ENCODE measurements at regions not wholly inside any gene's neighbourhood (a gene's known extent, or its start where the extent isn't known, plus 50 kb on each side); places are given as distances from the start of the nearest gene placed in this dataset.

- TF ChIP-seq EP300 (IDR thresholded peaks at IDR 0.05; ENCODE audit: borderline replicate concordance), result no peak
These were observed 295.8 kb upstream of the ZNF804A start for GRCh38 chr2:184302506-184302905.

DNA sequence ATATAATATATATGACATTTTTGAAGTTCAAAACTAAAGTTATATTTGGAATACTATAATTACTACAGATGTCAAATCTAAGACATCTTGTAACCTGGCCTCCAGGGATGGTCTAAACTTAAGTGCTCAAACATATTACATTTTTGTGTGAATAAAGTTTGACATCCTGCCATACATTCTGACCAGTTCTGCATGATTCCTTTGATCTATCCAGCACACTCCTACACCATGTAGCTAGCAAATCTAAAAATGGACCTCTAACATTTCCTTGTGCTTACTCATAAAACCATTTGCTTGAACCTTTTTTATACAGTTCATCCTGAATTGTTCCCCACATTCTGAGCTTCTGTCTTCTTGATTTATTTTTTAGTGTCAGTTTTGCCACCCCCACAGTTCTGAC is 294.3 kb upstream of the ZNF804A start:
- no peak for TF ChIP-seq CEBPB (IDR thresholded peaks at IDR 0.05)
- TF ChIP-seq EP300 (IDR thresholded peaks at IDR 0.05; ENCODE audit: borderline replicate concordance), result no peak
- no peak for TF ChIP-seq TCF12 (IDR thresholded peaks at IDR 0.05; ENCODE audit: low read depth)
- TF ChIP-seq, protein P1, sequence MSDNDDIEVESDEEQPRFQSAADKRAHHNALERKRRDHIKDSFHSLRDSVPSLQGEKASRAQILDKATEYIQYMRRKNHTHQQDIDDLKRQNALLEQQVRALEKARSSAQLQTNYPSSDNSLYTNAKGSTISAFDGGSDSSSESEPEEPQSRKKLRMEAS (IDR thresholded peaks at IDR 0.05), result no peak
- no peak for TF ChIP-seq TAF1 (IDR thresholded peaks at IDR 0.05; ENCODE audit: low read depth)
- no peak for TF ChIP-seq CREB1 (IDR thresholded peaks at IDR 0.05; ENCODE audit: low read depth)
- no peak for TF ChIP-seq FOXM1 (IDR thresholded peaks at IDR 0.05; ENCODE audit: borderline replicate concordance, low read depth)
- TF ChIP-seq YY1 (IDR thresholded peaks at IDR 0.05; ENCODE audit: low read depth), result no peak
- no peak for TF ChIP-seq NFIC (IDR thresholded peaks at IDR 0.05)
- no peak for TF ChIP-seq RAD21 (IDR thresholded peaks at IDR 0.05; ENCODE audit: low read depth)
- TF ChIP-seq, protein P2, sequence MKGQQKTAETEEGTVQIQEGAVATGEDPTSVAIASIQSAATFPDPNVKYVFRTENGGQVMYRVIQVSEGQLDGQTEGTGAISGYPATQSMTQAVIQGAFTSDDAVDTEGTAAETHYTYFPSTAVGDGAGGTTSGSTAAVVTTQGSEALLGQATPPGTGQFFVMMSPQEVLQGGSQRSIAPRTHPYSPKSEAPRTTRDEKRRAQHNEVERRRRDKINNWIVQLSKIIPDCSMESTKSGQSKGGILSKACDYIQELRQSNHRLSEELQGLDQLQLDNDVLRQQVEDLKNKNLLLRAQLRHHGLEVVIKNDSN (IDR thresholded peaks at IDR 0.05), result no peak
- no peak for TF ChIP-seq REST (IDR thresholded peaks at IDR 0.05; ENCODE audit: low read depth)
- TF ChIP-seq EGR1 (IDR thresholded peaks at IDR 0.05), result no peak
- no peak for TF ChIP-seq ZBTB7A (IDR thresholded peaks at IDR 0.05; ENCODE audit: low read depth)

- TF ChIP-seq EGR1 (IDR thresholded peaks at IDR 0.05) (no peak), TAF1 (IDR thresholded peaks at IDR 0.05; ENCODE audit: low read depth) (no peak), NFIC (IDR thresholded peaks at IDR 0.05) (no peak), CEBPB (IDR thresholded peaks at IDR 0.05) (no peak), TEAD4 (IDR thresholded peaks at IDR 0.05) (no peak), RAD21 (IDR thresholded peaks at IDR 0.05; ENCODE audit: low read depth) (no peak), REST (IDR thresholded peaks at IDR 0.05; ENCODE audit: low read depth) (no peak), EP300 (IDR thresholded peaks at IDR 0.05; ENCODE audit: borderline replicate concordance) (no peak), FOXM1 (IDR thresholded peaks at IDR 0.05; ENCODE audit: borderline replicate concordance, low read depth) (no peak), YY1 (IDR thresholded peaks at IDR 0.05; ENCODE audit: low read depth) (no peak), ZBTB7A (IDR thresholded peaks at IDR 0.05; ENCODE audit: low read depth) (no peak)
- TF ChIP-seq, protein P1 (IDR thresholded peaks at IDR 0.05), result no peak
- TF ChIP-seq, protein P2 (IDR thresholded peaks at IDR 0.05), result no peak
These were observed 293.2 kb upstream of the ZNF804A start for GRCh38 chr2:184305105-184305504.

DNA sequence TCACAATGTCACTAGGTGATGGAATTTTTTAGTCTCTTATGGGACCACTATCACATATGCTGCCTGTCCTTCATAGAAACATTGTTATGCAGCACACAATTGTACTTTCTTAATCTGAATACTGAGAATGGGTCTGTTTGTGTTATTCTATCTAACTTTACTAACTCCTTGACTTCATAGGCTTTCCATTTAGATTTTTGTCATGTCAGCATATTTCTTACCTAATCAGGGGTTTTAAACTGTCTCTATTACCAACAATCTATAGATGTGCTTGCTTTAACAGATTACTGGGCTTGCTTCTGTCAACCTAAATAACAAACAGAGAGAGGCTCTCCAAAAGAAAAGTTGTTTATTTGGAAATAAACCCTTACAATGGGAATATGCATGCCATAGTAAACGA is 289.6 kb upstream of the ZNF804A start:
- TF ChIP-seq TEAD4 (IDR thresholded peaks at IDR 0.05) (no peak), REST (IDR thresholded peaks at IDR 0.05; ENCODE audit: low read depth) (no peak), FOXM1 (IDR thresholded peaks at IDR 0.05; ENCODE audit: borderline replicate concordance, low read depth) (no peak), ZBTB7A (IDR thresholded peaks at IDR 0.05; ENCODE audit: low read depth) (no peak), CREB1 (IDR thresholded peaks at IDR 0.05; ENCODE audit: low read depth) (no peak), RAD21 (IDR thresholded peaks at IDR 0.05; ENCODE audit: low read depth) (no peak), CEBPB (IDR thresholded peaks at IDR 0.05) (no peak), EGR1 (IDR thresholded peaks at IDR 0.05) (no peak), YY1 (IDR thresholded peaks at IDR 0.05; ENCODE audit: low read depth) (no peak)
- TF ChIP-seq, protein P2 (IDR thresholded peaks at IDR 0.05), result no peak
